ENCODE measurements at regions not wholly inside any gene's neighbourhood (a gene's known extent, or its start where the extent isn't known, plus 50 kb on each side); places are given as distances from the start of the nearest gene placed in this dataset.
A peak's percentile ranks its signal among the peaks of the same experiment; 100 is the strongest.
"Not testable (repeated sequence)": the region's sequence is repeated elsewhere in the genome, so short reads cannot be mapped to it uniquely, and the experiment has no call there.

GRCh38 chr12:123061441-123062205, 81.1 kb downstream of the ARL6IP4 start:
- no peak for DNase-seq

GRCh38 chr12:123059500-123059899, 79.0 kb downstream of the ARL6IP4 start:
- no peak for DNase-seq

GRCh38 chr12:123058980-123059379, 78.5 kb downstream of the ARL6IP4 start:
- no peak for DNase-seq

- DNase-seq = no peak
Observed at GRCh38 chr12:123058481-123058880, 78.0 kb downstream of the ARL6IP4 start.

GRCh38 chr12:123057513-123058265, 77.2 kb downstream of the ARL6IP4 start:
- DNase-seq = no peak

GRCh38 chr12:123056709-123057108, 76.2 kb downstream of the ARL6IP4 start:
- no peak for DNase-seq

GRCh38 chr12:123056053-123056452, 75.6 kb downstream of the ARL6IP4 start:
- DNase-seq = no peak

GRCh38 chr12:123055281-123055766, 74.8 kb downstream of the ARL6IP4 start:
- no peak for DNase-seq

- DNase-seq = no peak
Observed at GRCh38 chr12:123054371-123054770, 73.9 kb downstream of the ARL6IP4 start.

- no peak for DNase-seq
Observed at GRCh38 chr12:123051556-123051955, 71.1 kb downstream of the ARL6IP4 start.

- no peak for DNase-seq
Observed at GRCh38 chr12:123050913-123051312, 70.4 kb downstream of the ARL6IP4 start.

- no peak for DNase-seq
Observed at GRCh38 chr12:123050331-123050831, 69.9 kb downstream of the ARL6IP4 start.

GRCh38 chr12:123049398-123050240, 69.1 kb downstream of the ARL6IP4 start:
- no peak for DNase-seq

- DNase-seq = not testable (repeated sequence)
Observed at GRCh38 chr12:123047892-123048291, 67.4 kb downstream of the ARL6IP4 start.

GRCh38 chr12:123047289-123047688, 66.8 kb downstream of the ARL6IP4 start:
- no peak for DNase-seq

- DNase-seq = no peak
Observed at GRCh38 chr12:123046431-123046830, 66.0 kb downstream of the ARL6IP4 start.

- no peak for DNase-seq
Observed at GRCh38 chr12:123045678-123046077, 65.2 kb downstream of the ARL6IP4 start.

- no peak for DNase-seq
Observed at GRCh38 chr12:123044351-123044750, 63.9 kb downstream of the ARL6IP4 start.

GRCh38 chr12:123043536-123044001, 63.1 kb downstream of the ARL6IP4 start:
- peak; percentile 55 for DNase-seq

- no peak for DNase-seq
Observed at GRCh38 chr12:123042833-123043232, 62.4 kb downstream of the ARL6IP4 start.

- no peak for DNase-seq
Observed at GRCh38 chr12:123041811-123042655, 61.6 kb downstream of the ARL6IP4 start.

- no peak for DNase-seq
Observed at GRCh38 chr12:123041042-123041531, 60.6 kb downstream of the ARL6IP4 start.
